ENCODE measurements at regions not wholly inside any gene's neighbourhood (a gene's known extent, or its start where the extent isn't known, plus 50 kb on each side); places are given as distances from the start of the nearest gene placed in this dataset.
A peak's percentile ranks its signal among the peaks of the same experiment; 100 is the strongest.

GRCh38 chr18:1006965-1007364 lies 102.3 kb downstream of the ADCYAP1 start:
- intact Hi-C loops (cut with DNase I; ENCODE audit: low total_unique reads), result no loop called here
- H3K4me1 ChIP-seq, result no peaks in the 10 kb centered on the region
- WGBS, 5 donors, result 30 to 58% (median 40%) methylated on average over 6 of the region's 6 CpGs

DNA sequence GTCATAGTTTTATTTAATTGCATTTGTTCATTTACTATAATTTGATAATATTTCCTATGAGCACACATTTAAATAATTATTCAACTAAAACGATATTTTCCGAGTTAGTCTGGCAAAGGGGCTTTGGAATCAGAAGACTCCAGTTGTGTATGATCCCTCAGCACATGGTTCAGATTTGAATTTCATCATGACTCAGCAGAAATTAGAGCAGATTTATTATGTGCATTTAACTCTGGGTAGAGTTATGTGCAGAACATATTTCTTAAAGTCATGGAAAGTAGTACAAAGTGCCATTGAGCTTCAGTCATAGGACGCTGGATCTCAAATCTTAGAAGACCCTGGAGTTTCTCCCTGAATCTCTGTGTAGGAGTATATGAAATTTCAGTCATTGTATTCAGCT lies 106.7 kb downstream of the ADCYAP1 start:
- WGBS, 5 donors, result 77 to 94% (median 83%) methylated on average over 3 of the region's 3 CpGs
- H3K4me3 ChIP-seq, result no peak overlapping the region
- no peaks in the 10 kb centered on the region for H3K36me3 ChIP-seq
- intact Hi-C loops (cut with DNase I; ENCODE audit: low total_unique reads), result no loop called here
- no peak for DNase-seq
- H3K9me3 ChIP-seq, result no peaks in the 10 kb centered on the region
- no peak overlapping the region for H3K27ac ChIP-seq
- H3K27me3 ChIP-seq, result no peaks in the 10 kb centered on the region
- H3K4me1 ChIP-seq, result no peaks in the 10 kb centered on the region
- TF ChIP-seq EP300 (IDR thresholded peaks at IDR 0.05) (no peak), POLR2AphosphoS5 (IDR thresholded peaks at IDR 0.05) (no peak)

More at GRCh38 chr18:1006965-1007364, 102.3 kb downstream of the ADCYAP1 start:
- Histone ChIP-seq H3K36me3 (no peaks in the 10 kb centered on the region), H3K27me3 (no peaks in the 10 kb centered on the region), H3K9me3 (no peaks in the 10 kb centered on the region), H3K4me3 (no peak overlapping the region), H3K27ac (no peak overlapping the region)
- TF ChIP-seq POLR2A (IDR thresholded peaks at IDR 0.05), result no peak
- TF ChIP-seq POLR2AphosphoS5 (IDR thresholded peaks at IDR 0.05), result no peak
- TF ChIP-seq, protein P1, sequence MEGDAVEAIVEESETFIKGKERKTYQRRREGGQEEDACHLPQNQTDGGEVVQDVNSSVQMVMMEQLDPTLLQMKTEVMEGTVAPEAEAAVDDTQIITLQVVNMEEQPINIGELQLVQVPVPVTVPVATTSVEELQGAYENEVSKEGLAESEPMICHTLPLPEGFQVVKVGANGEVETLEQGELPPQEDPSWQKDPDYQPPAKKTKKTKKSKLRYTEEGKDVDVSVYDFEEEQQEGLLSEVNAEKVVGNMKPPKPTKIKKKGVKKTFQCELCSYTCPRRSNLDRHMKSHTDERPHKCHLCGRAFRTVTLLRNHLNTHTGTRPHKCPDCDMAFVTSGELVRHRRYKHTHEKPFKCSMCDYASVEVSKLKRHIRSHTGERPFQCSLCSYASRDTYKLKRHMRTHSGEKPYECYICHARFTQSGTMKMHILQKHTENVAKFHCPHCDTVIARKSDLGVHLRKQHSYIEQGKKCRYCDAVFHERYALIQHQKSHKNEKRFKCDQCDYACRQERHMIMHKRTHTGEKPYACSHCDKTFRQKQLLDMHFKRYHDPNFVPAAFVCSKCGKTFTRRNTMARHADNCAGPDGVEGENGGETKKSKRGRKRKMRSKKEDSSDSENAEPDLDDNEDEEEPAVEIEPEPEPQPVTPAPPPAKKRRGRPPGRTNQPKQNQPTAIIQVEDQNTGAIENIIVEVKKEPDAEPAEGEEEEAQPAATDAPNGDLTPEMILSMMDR (IDR thresholded peaks at IDR 0.05), result no peak
- TF ChIP-seq EP300 (IDR thresholded peaks at IDR 0.05), result no peak
- DNase-seq, result no peak

GRCh38 chr18:1012775-1013174 lies 108.1 kb downstream of the ADCYAP1 start:
- 8 to 44% (median 34%) methylated on average over 1 of the region's 1 CpG for WGBS, 5 donors
- H3K27me3 ChIP-seq, result no peaks in the 10 kb centered on the region
- no peaks in the 10 kb centered on the region for H3K4me1 ChIP-seq
- TF ChIP-seq, protein P1 (IDR thresholded peaks at IDR 0.05), result no peak
- TF ChIP-seq EP300 (IDR thresholded peaks at IDR 0.05) (no peak), POLR2AphosphoS5 (IDR thresholded peaks at IDR 0.05) (no peak), POLR2A (IDR thresholded peaks at IDR 0.05) (no peak)
- no peaks in the 10 kb centered on the region for H3K36me3 ChIP-seq
- no peak overlapping the region for H3K27ac ChIP-seq
- no peak overlapping the region for H3K4me3 ChIP-seq
- H3K9me3 ChIP-seq, result no peaks in the 10 kb centered on the region
- no peak for DNase-seq
- intact Hi-C loops (cut with DNase I; ENCODE audit: low total_unique reads), result no loop called here

GRCh38 chr18:1013951-1014350 lies 109.3 kb downstream of the ADCYAP1 start:
- 62 to 84% (median 74%) methylated on average over 1 of the region's 1 CpG for WGBS, 5 donors
- no peak for DNase-seq
- TF ChIP-seq POLR2AphosphoS5 (IDR thresholded peaks at IDR 0.05), result no peak
- TF ChIP-seq, protein P1 (IDR thresholded peaks at IDR 0.05), result no peak
- TF ChIP-seq POLR2A (IDR thresholded peaks at IDR 0.05), result no peak
- TF ChIP-seq EP300 (IDR thresholded peaks at IDR 0.05), result no peak
- no peak overlapping the region for H3K27ac ChIP-seq
- intact Hi-C loops (cut with DNase I; ENCODE audit: low total_unique reads), result no loop called here
- H3K36me3 ChIP-seq, result no peaks in the 10 kb centered on the region
- H3K27me3 ChIP-seq, result no peaks in the 10 kb centered on the region
- no peak overlapping the region for H3K4me3 ChIP-seq
- H3K4me1 ChIP-seq, result no peaks in the 10 kb centered on the region
- H3K9me3 ChIP-seq, result no peaks in the 10 kb centered on the region

DNA sequence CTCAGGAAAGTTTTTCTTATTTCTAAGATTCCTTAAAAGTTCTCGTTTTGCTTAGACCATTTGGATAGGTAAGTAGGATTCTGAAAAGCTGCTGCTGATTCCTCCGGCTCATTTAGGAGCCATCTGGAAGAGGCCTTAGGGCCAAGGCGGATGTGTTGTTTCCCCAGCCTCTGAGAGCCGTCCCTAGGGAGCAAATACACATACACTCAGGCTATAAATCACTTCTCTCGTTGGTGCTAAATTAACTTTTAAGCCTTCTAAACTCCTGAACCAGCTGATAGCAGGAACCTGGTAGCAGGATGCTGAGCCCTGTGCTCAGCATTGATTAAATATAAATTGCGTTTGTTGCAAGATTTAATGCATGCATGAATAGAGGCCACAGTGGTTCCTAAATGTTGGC lies 109.8 kb downstream of the ADCYAP1 start:
- Histone ChIP-seq H3K27me3 (no peaks in the 10 kb centered on the region), H3K36me3 (no peaks in the 10 kb centered on the region), H3K9me3 (no peaks in the 10 kb centered on the region), H3K4me3 (no peak overlapping the region), H3K4me1 (no peaks in the 10 kb centered on the region), H3K27ac (no peak overlapping the region)
- DNase-seq, result peak in 1 of 2 donors; percentile 25
- TF ChIP-seq POLR2AphosphoS5 (IDR thresholded peaks at IDR 0.05) (no peak), POLR2A (IDR thresholded peaks at IDR 0.05) (no peak), EP300 (IDR thresholded peaks at IDR 0.05) (no peak)
- TF ChIP-seq, protein P1 (IDR thresholded peaks at IDR 0.05), result no peak
- intact Hi-C loops (cut with DNase I; ENCODE audit: low total_unique reads), result no loop called here
- WGBS, 5 donors, result 28 to 41% (median 35%) methylated on average over 6 of the region's 6 CpGs

Data from stomach (tissue), 8 donors.